Epithelial cell of esophagus (primary cell): ENCODE measurements at regions not wholly inside any gene's neighbourhood (a gene's known extent, or its start where the extent isn't known, plus 50 kb on each side); places are given as distances from the start of the nearest gene placed in this dataset.

ENCODE experiments used
- DNase-seq: peaks from one replicate; pipeline ENCODE4 v3.0.0; 2010; ENCODE audit warnings: low read depth
- H3K4me3 ChIP-seq: 2 replicates; pipeline ENCODE4 v1.5.1; 2011; ENCODE audit warnings: mild to moderate bottlenecking, low read length, control low read depth
- CTCF ChIP-seq: IDR thresholded peaks from 2 replicates; pipeline ENCODE4 v1.5.1; 2011; ENCODE audit warnings: low read depth, mild to moderate bottlenecking, low read length, control low read depth, inconsistent platforms; ENCODE audit not compliant: insufficient read depth; ENCODE audit errors: missing control alignments

- TF ChIP-seq CTCF = no peak
- DNase-seq = no peak
- H3K4me3 ChIP-seq = no peak overlapping the region
Observed at GRCh38 chr1:228811712-228812305, 76.5 kb downstream of the RHOU start.

DNA sequence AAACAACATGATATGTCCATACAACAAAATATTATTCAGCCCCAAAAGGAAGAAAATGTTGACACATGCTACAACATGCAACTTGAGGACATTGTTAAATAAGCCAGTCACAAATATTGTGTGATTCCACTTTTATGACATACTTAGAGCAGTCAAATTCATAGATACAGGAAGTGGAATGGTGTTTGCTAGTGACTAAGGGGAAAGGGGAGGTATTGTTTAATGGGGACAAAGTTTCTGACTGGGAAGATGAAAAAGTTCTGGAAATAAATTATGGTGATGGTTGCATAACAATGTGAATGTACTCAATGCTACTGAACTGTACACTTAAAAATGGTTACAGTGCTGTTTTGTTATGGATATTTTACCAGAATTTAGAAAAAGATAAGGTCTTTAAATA lies 77.7 kb downstream of the RHOU start:
- no peak for DNase-seq

DNA sequence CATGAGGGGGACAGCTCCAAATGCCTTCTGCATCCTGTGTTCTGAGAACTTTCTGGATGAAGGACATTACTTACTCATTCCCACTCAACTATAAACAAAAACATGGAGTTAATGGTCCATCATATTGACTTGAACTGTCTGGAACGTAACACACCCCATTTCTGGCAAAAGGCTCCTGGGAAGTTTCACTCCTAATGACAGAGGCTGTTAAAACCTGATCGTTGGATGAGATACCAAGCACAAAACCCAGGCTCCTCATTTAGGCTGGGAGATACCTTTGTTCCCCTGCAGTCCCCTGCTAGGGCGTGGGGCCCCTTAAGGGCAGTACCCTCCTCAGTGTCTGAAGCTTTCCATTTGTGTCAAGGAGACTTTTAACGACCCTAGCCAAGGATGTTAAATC lies 78.9 kb downstream of the RHOU start:
- no peak for TF ChIP-seq CTCF
- no peak overlapping the region for H3K4me3 ChIP-seq
- DNase-seq = no peak

More for the DNA sequence above, 77.7 kb downstream of the RHOU start:
- TF ChIP-seq CTCF = no peak
- no peak overlapping the region for H3K4me3 ChIP-seq

DNA sequence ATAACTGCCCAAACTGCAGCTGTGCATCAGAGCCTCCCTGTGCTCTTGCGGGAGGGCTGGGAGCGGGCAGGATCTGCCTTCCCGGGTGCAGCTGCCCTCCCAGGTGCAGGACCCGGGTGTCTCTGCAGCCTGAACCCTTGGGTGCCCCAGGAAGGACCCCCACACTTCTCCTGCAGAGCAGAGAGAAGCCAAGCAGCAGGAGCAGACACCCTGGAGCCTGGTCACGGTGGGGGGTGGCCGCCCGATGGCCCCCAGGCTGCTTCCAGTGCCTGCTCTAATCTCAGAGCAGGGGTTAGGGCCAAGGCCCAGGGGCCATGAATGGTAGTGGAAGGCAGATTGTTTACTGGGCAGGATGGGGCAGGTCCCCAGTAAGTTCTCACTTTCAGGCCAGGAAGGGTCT lies 83.0 kb downstream of the RHOU start:
- no peak for DNase-seq
- no peak for TF ChIP-seq CTCF
- H3K4me3 ChIP-seq = no peak overlapping the region

GRCh38 chr1:228818928-228819630 lies 83.8 kb downstream of the RHOU start:
- no peak overlapping the region for H3K4me3 ChIP-seq
- no peak for TF ChIP-seq CTCF
- no peak for DNase-seq

GRCh38 chr1:228821252-228821651 lies 86.0 kb downstream of the RHOU start:
- no peak for TF ChIP-seq CTCF
- no peak overlapping the region for H3K4me3 ChIP-seq
- DNase-seq = no peak

- no peak for TF ChIP-seq CTCF
- DNase-seq = peak; percentile 30
- no peak overlapping the region for H3K4me3 ChIP-seq
Observed at GRCh38 chr1:228823200-228823599, 87.9 kb downstream of the RHOU start.
